Sigmoid colon (tissue), 6 donors: ENCODE measurements at regions not wholly inside any gene's neighbourhood (a gene's known extent, or its start where the extent isn't known, plus 50 kb on each side); places are given as distances from the start of the nearest gene placed in this dataset.
"Not testable (repeated sequence)": the region's sequence is repeated elsewhere in the genome, so short reads cannot be mapped to it uniquely, and the experiment has no call there.

Experiments used
- DNase-seq: peaks from one replicate; pipeline ENCODE4 v3.0.0-alpha.2; 2019
- H3K27ac ChIP-seq, 4 donors: fragments of 200-600 bp; sonication (generic); one replicate each; pipeline ENCODE4 v1.5.1; 2016 to 2019; ENCODE audit warnings: mild to moderate bottlenecking in 1 of 4
- H3K27me3 ChIP-seq, 3 donors: fragments of 200-600 bp; sonication (generic); one replicate each; pipeline ENCODE4 v1.5.1; 2019; ENCODE audit warnings: mild to moderate bottlenecking in 1 of 3
- H3K36me3 ChIP-seq, 4 donors: fragments of 200-600 bp; sonication (generic); one replicate each; pipeline ENCODE4 v1.5.1; 2016 to 2019
- H3K4me1 ChIP-seq, 4 donors: fragments of 200-600 bp; sonication (generic); one replicate each; pipeline ENCODE4 v1.5.1; 2017 to 2019
- H3K4me3 ChIP-seq, 4 donors: fragments of 200-600 bp; sonication (generic); one replicate each; pipeline ENCODE4 v1.5.1; 2017 to 2019; ENCODE audit warnings: mild to moderate bottlenecking in 2 of 4, moderate library complexity in 1 of 4
- H3K9me3 ChIP-seq, 4 donors: fragments of 200-600 bp in 3 of 4; sonication (generic) in 3 of 4; one replicate each; pipeline versions ENCODE4 v1.5.1 to v1.6.1; 2013 to 2019
- EP300 ChIP-seq, 4 donors: sonication (generic); formaldehyde crosslinking; IDR thresholded peaks; one replicate each; pipeline ENCODE4 v1.6.1; 2017; ENCODE audit warnings: antibody characterized with exemption in 4 of 4
- POLR2A ChIP-seq, 2 donors: fragments of 450-650 bp; IDR thresholded peaks; one replicate each; pipeline ENCODE4 v1.6.1; 2016; ENCODE audit warnings: antibody characterized with exemption in 2 of 2, mild to moderate bottlenecking in 2 of 2, moderate library complexity in 2 of 2
- POLR2AphosphoS5 ChIP-seq, 4 donors: sonication (generic); formaldehyde crosslinking; IDR thresholded peaks; one replicate each; pipeline ENCODE4 v1.6.1; 2017; ENCODE audit warnings: antibody characterized with exemption in 4 of 4
- WGBS, 2 donors: extraction: QIAGEN DNeasy Blood & Tissue Kit; methylation state at CpG; one replicate each; pipeline ENCODE4 v1.1.7; 2013; 5-methylcytosine and 5-hydroxymethylcytosine counted together
- intact Hi-C: fragments of 100-400 bp; cut with DNase I; formaldehyde crosslinking; loops from one replicate; pipeline ENCODE4 v1.15.1; 2023
- TF ChIP-seq, protein P1 (sequence below), 4 experiments: fragments of 450-650 bp in 3 of 4; fragments of 200-600 bp in 1 of 4; IDR thresholded peaks; one replicate each; pipeline ENCODE4 v1.5.1; 2016 to 2019; ENCODE audit warnings: antibody characterized with exemption in 4 of 4, mild to moderate bottlenecking in 3 of 4, moderate library complexity in 2 of 4
- donor health status: healthy with polysubstance abuse.
- donor health status: healthy.

DNA sequence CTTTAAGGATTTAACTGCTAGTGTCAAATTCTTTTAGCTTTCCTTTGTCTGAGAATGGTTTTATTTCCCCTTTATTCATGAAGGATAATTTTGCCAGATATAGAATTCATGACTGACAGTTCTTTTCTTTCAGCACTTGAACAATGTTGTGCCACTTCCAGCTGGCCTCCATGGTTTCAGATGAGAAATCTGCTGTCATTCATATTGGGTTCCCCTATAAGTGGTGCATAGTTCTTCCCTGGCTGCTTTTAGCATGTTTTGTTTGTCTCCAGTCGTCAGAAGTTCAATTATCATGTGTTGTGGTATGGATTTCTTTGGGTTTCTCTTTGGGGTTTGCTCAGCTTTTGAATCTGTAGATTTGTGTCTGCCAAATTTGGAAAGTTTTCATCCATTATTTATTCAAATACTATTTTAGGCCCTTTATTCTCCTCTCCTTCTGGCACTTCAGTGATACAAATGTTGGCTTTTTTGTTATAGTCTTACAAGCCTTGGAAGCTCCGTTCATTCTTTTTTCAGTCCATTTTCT is 76.3 kb upstream of the TGM3 start:
- no peaks in the 10 kb centered on the region for H3K9me3 ChIP-seq
- intact Hi-C loops = no loop called here
- no peak overlapping the region for H3K27ac ChIP-seq
- DNase-seq = no peak
- 89% methylated on average over 2 of the region's 2 CpGs for WGBS, 2 donors
- no peaks in the 10 kb centered on the region for H3K4me1 ChIP-seq
- H3K27me3 ChIP-seq = no peaks in the 10 kb centered on the region
- no peaks in the 10 kb centered on the region for H3K36me3 ChIP-seq
- TF ChIP-seq POLR2AphosphoS5 (IDR thresholded peaks at IDR 0.05) (no peak), EP300 (IDR thresholded peaks at IDR 0.05) (no peak), POLR2A (IDR thresholded peaks at IDR 0.05) (no peak)
- TF ChIP-seq, protein P1, sequence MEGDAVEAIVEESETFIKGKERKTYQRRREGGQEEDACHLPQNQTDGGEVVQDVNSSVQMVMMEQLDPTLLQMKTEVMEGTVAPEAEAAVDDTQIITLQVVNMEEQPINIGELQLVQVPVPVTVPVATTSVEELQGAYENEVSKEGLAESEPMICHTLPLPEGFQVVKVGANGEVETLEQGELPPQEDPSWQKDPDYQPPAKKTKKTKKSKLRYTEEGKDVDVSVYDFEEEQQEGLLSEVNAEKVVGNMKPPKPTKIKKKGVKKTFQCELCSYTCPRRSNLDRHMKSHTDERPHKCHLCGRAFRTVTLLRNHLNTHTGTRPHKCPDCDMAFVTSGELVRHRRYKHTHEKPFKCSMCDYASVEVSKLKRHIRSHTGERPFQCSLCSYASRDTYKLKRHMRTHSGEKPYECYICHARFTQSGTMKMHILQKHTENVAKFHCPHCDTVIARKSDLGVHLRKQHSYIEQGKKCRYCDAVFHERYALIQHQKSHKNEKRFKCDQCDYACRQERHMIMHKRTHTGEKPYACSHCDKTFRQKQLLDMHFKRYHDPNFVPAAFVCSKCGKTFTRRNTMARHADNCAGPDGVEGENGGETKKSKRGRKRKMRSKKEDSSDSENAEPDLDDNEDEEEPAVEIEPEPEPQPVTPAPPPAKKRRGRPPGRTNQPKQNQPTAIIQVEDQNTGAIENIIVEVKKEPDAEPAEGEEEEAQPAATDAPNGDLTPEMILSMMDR (IDR thresholded peaks at IDR 0.05) = no peak
- no peak overlapping the region for H3K4me3 ChIP-seq

DNA sequence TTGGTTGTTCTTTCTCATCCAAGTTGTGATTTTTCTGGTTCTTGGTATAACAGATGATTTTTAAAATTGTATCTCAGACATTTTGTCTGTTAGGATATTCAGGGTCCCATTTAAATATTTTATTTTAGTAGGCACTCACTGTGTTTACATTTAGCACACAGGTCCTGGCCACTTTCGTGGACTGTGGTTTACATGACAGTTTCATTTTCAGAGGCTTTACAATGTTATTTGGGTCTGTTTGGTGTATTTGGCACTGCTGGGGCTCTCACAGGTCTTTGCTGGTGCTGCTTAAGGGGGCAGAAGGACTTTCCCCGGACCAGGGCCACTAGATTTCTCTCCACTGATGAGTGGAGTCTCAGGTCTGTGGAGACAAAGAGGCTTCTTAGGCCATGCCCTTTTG is 75.5 kb upstream of the TGM3 start:
- no peak overlapping the region for H3K4me3 ChIP-seq
- H3K27me3 ChIP-seq = no peaks in the 10 kb centered on the region
- DNase-seq = no peak
- no peaks in the 10 kb centered on the region for H3K36me3 ChIP-seq
- WGBS, 2 donors = 33 to 51% methylated on average over 2 of the region's 2 CpGs
- no peak for TF ChIP-seq POLR2A (IDR thresholded peaks at IDR 0.05)
- no peak for TF ChIP-seq EP300 (IDR thresholded peaks at IDR 0.05)
- no peak for TF ChIP-seq POLR2AphosphoS5 (IDR thresholded peaks at IDR 0.05)
- TF ChIP-seq, protein P1 (IDR thresholded peaks at IDR 0.05) = no peak
- no peaks in the 10 kb centered on the region for H3K4me1 ChIP-seq
- H3K9me3 ChIP-seq = no peaks in the 10 kb centered on the region
- no peak overlapping the region for H3K27ac ChIP-seq
- intact Hi-C loops = no loop called here

- no peaks in the 10 kb centered on the region for H3K27me3 ChIP-seq
- no peaks in the 10 kb centered on the region for H3K9me3 ChIP-seq
- no peaks in the 10 kb centered on the region for H3K4me1 ChIP-seq
- no peak for DNase-seq
- no peak overlapping the region for H3K4me3 ChIP-seq
- H3K36me3 ChIP-seq = no peaks in the 10 kb centered on the region
- intact Hi-C loops = no loop called here
- WGBS, 2 donors = 57 to 67% methylated on average over 2 of the region's 2 CpGs
- TF ChIP-seq EP300 (IDR thresholded peaks at IDR 0.05) (no peak), POLR2AphosphoS5 (IDR thresholded peaks at IDR 0.05) (no peak), POLR2A (IDR thresholded peaks at IDR 0.05) (no peak)
- TF ChIP-seq, protein P1 (IDR thresholded peaks at IDR 0.05) = no peak
- H3K27ac ChIP-seq = no peak overlapping the region
Measured at GRCh38 chr20:2221921-2222320, 73.9 kb upstream of the TGM3 start.

GRCh38 chr20:2223558-2224367 is 72.0 kb upstream of the TGM3 start:
- H3K4me1 ChIP-seq = no peaks in the 10 kb centered on the region
- no peak overlapping the region for H3K4me3 ChIP-seq
- TF ChIP-seq EP300 (IDR thresholded peaks at IDR 0.05) = no peak
- no peak for TF ChIP-seq POLR2A (IDR thresholded peaks at IDR 0.05)
- TF ChIP-seq, protein P1 (IDR thresholded peaks at IDR 0.05) = no peak
- TF ChIP-seq POLR2AphosphoS5 (IDR thresholded peaks at IDR 0.05) = no peak
- no peak for DNase-seq
- 89 to 90% methylated on average over 8 of the region's 8 CpGs for WGBS, 2 donors
- H3K36me3 ChIP-seq = no peaks in the 10 kb centered on the region
- H3K9me3 ChIP-seq = no peaks in the 10 kb centered on the region
- intact Hi-C loops = no loop called here
- no peaks in the 10 kb centered on the region for H3K27me3 ChIP-seq
- no peak overlapping the region for H3K27ac ChIP-seq

DNA sequence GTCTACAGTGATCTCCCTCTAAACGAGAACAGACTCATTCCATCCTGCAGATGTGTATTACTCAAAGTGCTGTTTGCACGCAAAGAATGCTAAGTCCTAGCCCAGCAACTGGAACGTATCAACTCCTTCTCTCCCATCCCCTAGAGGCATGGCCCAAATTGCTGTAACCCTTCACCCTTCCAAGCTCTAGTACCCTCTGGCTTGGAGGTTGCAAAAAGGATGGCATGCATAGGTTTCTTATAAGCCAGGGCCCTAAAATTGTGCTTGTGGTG is 71.5 kb upstream of the TGM3 start:
- WGBS, 2 donors = 85 to 93% methylated on average over 3 of the region's 3 CpGs
- H3K9me3 ChIP-seq = no peaks in the 10 kb centered on the region
- H3K4me1 ChIP-seq = no peaks in the 10 kb centered on the region
- H3K27me3 ChIP-seq = no peaks in the 10 kb centered on the region
- H3K36me3 ChIP-seq = no peaks in the 10 kb centered on the region
- H3K4me3 ChIP-seq = no peak overlapping the region
- intact Hi-C loops = no loop called here
- TF ChIP-seq POLR2A (IDR thresholded peaks at IDR 0.05) (no peak), POLR2AphosphoS5 (IDR thresholded peaks at IDR 0.05) (no peak), EP300 (IDR thresholded peaks at IDR 0.05) (no peak)
- TF ChIP-seq, protein P1 (IDR thresholded peaks at IDR 0.05) = no peak
- no peak overlapping the region for H3K27ac ChIP-seq
- no peak for DNase-seq

DNA sequence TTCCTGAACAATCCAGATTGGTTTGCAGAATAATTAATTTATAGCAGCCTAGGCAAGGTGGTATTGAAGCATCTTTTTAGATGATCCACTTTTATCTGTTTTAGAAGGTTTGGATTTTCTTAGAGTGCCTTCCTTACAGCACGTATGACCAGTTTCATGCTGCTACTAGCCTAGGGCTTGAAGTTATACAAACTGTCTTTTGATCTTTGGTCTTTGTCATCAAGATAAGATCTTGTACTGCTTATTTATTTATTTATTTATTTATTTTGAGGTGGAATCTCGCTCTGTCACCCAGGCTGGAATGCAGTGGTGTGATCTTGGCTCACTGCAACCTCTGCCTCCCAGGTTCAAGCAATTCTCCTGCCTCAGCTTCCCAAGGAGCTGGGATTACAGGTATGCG is 68.5 kb upstream of the TGM3 start:
- H3K36me3 ChIP-seq, intact Hi-C loops: not testable (repeated sequence)

More for the DNA sequence above, 68.5 kb upstream of the TGM3 start:
- H3K27me3 ChIP-seq, H3K4me3 ChIP-seq, H3K27ac ChIP-seq, H3K4me1 ChIP-seq, DNase-seq, H3K9me3 ChIP-seq: not testable (repeated sequence)
- WGBS, 2 donors = 77 to 85% methylated on average over 3 of the region's 3 CpGs
